B cell (primary cell): ENCODE measurements at regions not wholly inside any gene's neighbourhood (a gene's known extent, or its start where the extent isn't known, plus 50 kb on each side); places are given as distances from the start of the nearest gene placed in this dataset.
"Not testable (repeated sequence)": the region's sequence is repeated elsewhere in the genome, so short reads cannot be mapped to it uniquely, and the experiment has no call there.

Source experiments
- CTCF ChIP-seq: fragments of 200-600 bp; IDR thresholded peaks from one replicate; pipeline ENCODE4 v1.8.0; 2022; ENCODE audit warnings: antibody characterized with exemption, mild to moderate bottlenecking
- EZH2 ChIP-seq: IDR thresholded peaks from 2 replicates; pipeline ENCODE4 v1.6.1; 2012; ENCODE audit warnings: borderline replicate concordance, low read depth, mild to moderate bottlenecking, moderate library complexity, low read length; ENCODE audit not compliant: insufficient read depth, poor library complexity, severe bottlenecking

GRCh38 chr9:28524309-28524708 lies 951.0 kb upstream of the C9orf72 start:
- TF ChIP-seq CTCF, EZH2: not testable (repeated sequence)
